Stimulated activated CD8-positive, alpha-beta memory T cell treated with anti-CD3 and anti-CD28 coated beads, Interleukin-12 subunit alpha, Interleukin-12 subunit beta, amount 100 ng/mL, for 4 hours (primary cell): ENCODE measurements at regions not wholly inside any gene's neighbourhood (a gene's known extent, or its start where the extent isn't known, plus 50 kb on each side); places are given as distances from the start of the nearest gene placed in this dataset.
"Not testable (repeated sequence)": the region's sequence is repeated elsewhere in the genome, so short reads cannot be mapped to it uniquely, and the experiment has no call there.

ENCODE experiments used
- DNase-seq: peaks from one replicate; pipeline ENCODE4 v3.0.0-alpha.2; 2020; ENCODE audit warnings: low read depth

- DNase-seq: no peak
Measured at GRCh38 chr20:41784209-41784958, 166.2 kb upstream of the CHD6 start.

GRCh38 chr20:41783423-41784208 is 165.4 kb upstream of the CHD6 start:
- DNase-seq: no peak

- DNase-seq: no peak
Measured at GRCh38 chr20:41782730-41783406, 164.7 kb upstream of the CHD6 start.

GRCh38 chr20:41782255-41782654 is 164.1 kb upstream of the CHD6 start:
- DNase-seq: no peak

- no peak for DNase-seq
Measured at GRCh38 chr20:41776421-41776820, 158.2 kb upstream of the CHD6 start.

GRCh38 chr20:41774291-41774690 is 156.1 kb upstream of the CHD6 start:
- no peak for DNase-seq

GRCh38 chr20:41770965-41771364 is 152.8 kb upstream of the CHD6 start:
- no peak for DNase-seq

- no peak for DNase-seq
Measured at GRCh38 chr20:41770427-41770826, 152.2 kb upstream of the CHD6 start.

- DNase-seq: no peak
Measured at GRCh38 chr20:41769592-41770018, 151.4 kb upstream of the CHD6 start.

GRCh38 chr20:41750137-41750536 is 132.0 kb upstream of the CHD6 start:
- no peak for DNase-seq

- DNase-seq: no peak
Measured at GRCh38 chr20:41748756-41749582, 130.8 kb upstream of the CHD6 start.

GRCh38 chr20:41748051-41748450 is 129.9 kb upstream of the CHD6 start:
- no peak for DNase-seq

- DNase-seq: no peak
Measured at GRCh38 chr20:41747226-41747625, 129.0 kb upstream of the CHD6 start.

- no peak for DNase-seq
Measured at GRCh38 chr20:41746635-41747034, 128.5 kb upstream of the CHD6 start.

GRCh38 chr20:41738604-41739206 is 120.5 kb upstream of the CHD6 start:
- DNase-seq: no peak

- no peak for DNase-seq
Measured at GRCh38 chr20:41735949-41736348, 117.8 kb upstream of the CHD6 start.

- no peak for DNase-seq
Measured at GRCh38 chr20:41734506-41734945, 116.3 kb upstream of the CHD6 start.

GRCh38 chr20:41733151-41733550 is 115.0 kb upstream of the CHD6 start:
- no peak for DNase-seq

- DNase-seq: not testable (repeated sequence)
Measured at GRCh38 chr20:41731198-41731597, 113.0 kb upstream of the CHD6 start.

GRCh38 chr20:41727681-41728080 is 109.5 kb upstream of the CHD6 start:
- not testable (repeated sequence) for DNase-seq

- no peak for DNase-seq
Measured at GRCh38 chr20:41726727-41727126, 108.5 kb upstream of the CHD6 start.
